Hematopoietic multipotent progenitor cell (in vitro differentiated cells): ENCODE measurements at regions not wholly inside any gene's neighbourhood (a gene's known extent, or its start where the extent isn't known, plus 50 kb on each side); places are given as distances from the start of the nearest gene placed in this dataset.

Experiments
- DNase-seq, 3 donors: peaks; one replicate each; pipeline ENCODE4 v3.0.0-alpha.2; 2011 to 2015; ENCODE audit warnings: low read depth in 2 of 3, low spot score in 2 of 3

GRCh38 chr1:94646786-94647555 is 105.4 kb upstream of the F3 start:
- no peak for DNase-seq

GRCh38 chr1:94646141-94646643 is 104.6 kb upstream of the F3 start:
- DNase-seq = no peak

GRCh38 chr1:94644352-94644751 is 102.8 kb upstream of the F3 start:
- no peak for DNase-seq

GRCh38 chr1:94643819-94644218 is 102.3 kb upstream of the F3 start:
- DNase-seq = no peak

- no peak for DNase-seq
These were observed 101.2 kb upstream of the F3 start for GRCh38 chr1:94642617-94643321.

- DNase-seq = no peak
These were observed 100.4 kb upstream of the F3 start for GRCh38 chr1:94641990-94642389.

GRCh38 chr1:94640125-94640524 is 98.6 kb upstream of the F3 start:
- DNase-seq = no peak

- no peak for DNase-seq
These were observed 95.6 kb upstream of the F3 start for GRCh38 chr1:94637121-94637520.

- no peak for DNase-seq
These were observed 95.1 kb upstream of the F3 start for GRCh38 chr1:94636624-94637023.

GRCh38 chr1:94636100-94636499 is 94.5 kb upstream of the F3 start:
- no peak for DNase-seq

- DNase-seq = peak in 1 of 3 donors; percentile 33
These were observed 93.4 kb upstream of the F3 start for GRCh38 chr1:94634977-94635416.

GRCh38 chr1:94633051-94633450 is 91.5 kb upstream of the F3 start:
- DNase-seq = no peak

GRCh38 chr1:94629259-94630181 is 88.0 kb upstream of the F3 start:
- no peak for DNase-seq

- no peak for DNase-seq
These were observed 86.9 kb upstream of the F3 start for GRCh38 chr1:94628499-94628843.

- no peak for DNase-seq
These were observed 86.4 kb upstream of the F3 start for GRCh38 chr1:94627771-94628498.

- DNase-seq = no peak
These were observed 82.6 kb upstream of the F3 start for GRCh38 chr1:94624203-94624602.

GRCh38 chr1:94623560-94624148 is 82.1 kb upstream of the F3 start:
- no peak for DNase-seq

GRCh38 chr1:94622757-94623156 is 81.2 kb upstream of the F3 start:
- DNase-seq = no peak

GRCh38 chr1:94621802-94622201 is 80.2 kb upstream of the F3 start:
- no peak for DNase-seq

GRCh38 chr1:94621395-94621794 is 79.8 kb upstream of the F3 start:
- DNase-seq = no peak
